GM21447 (cell line): ENCODE measurements at regions not wholly inside any gene's neighbourhood (a gene's known extent, or its start where the extent isn't known, plus 50 kb on each side); places are given as distances from the start of the nearest gene placed in this dataset.
"Not testable (repeated sequence)": the region's sequence is repeated elsewhere in the genome, so short reads cannot be mapped to it uniquely, and the experiment has no call there.

Experiments used
- ATAC-seq: cut with Tn5 transposase; IDR thresholded peaks from one replicate; pipeline ENCODE4 v1.9.1; 2021; ENCODE audit not compliant: unreplicated experiment

- ATAC-seq: no peak
These were observed 196.1 kb upstream of the FLRT2 start for GRCh38 chr14:85333841-85334240.

DNA sequence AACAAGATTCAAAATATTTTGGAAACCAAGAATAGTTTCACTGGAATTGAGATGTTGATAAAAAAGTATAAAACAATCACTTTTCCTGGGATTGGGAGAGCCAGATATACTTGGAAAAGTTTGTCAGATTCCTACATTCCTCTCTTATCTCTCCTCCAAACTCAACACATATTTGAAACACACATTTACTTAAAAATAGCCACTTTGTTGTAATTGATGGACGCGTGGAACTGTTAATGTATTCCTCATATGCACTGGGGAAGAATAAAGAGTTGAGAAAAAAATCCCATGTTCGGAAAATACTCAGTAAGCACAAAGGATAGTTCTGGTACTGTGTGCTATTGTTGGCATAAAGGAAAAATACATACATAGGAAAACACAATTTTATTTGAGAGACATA lies 195.6 kb upstream of the FLRT2 start:
- no peak for ATAC-seq

GRCh38 chr14:85336257-85336656 lies 193.7 kb upstream of the FLRT2 start:
- ATAC-seq: no peak

DNA sequence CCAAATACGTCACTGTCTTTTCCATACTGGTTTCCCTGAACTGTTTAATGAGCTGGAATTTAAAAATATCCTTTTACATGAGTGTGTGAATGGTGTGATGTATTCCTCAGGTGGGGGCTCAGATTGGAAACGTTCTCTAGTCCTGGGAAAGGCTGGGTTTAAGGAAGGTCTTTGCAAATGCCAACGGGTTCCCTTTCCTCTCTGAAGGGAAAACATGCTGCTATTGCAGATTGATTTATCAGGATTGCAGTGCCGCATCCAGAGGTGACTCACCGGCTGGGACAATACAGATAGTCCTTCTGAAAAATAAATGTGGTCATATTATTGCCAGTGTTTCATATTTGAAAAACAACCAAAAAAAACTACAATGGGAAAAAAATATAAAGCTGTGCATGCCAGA lies 193.1 kb upstream of the FLRT2 start:
- ATAC-seq: no peak

DNA sequence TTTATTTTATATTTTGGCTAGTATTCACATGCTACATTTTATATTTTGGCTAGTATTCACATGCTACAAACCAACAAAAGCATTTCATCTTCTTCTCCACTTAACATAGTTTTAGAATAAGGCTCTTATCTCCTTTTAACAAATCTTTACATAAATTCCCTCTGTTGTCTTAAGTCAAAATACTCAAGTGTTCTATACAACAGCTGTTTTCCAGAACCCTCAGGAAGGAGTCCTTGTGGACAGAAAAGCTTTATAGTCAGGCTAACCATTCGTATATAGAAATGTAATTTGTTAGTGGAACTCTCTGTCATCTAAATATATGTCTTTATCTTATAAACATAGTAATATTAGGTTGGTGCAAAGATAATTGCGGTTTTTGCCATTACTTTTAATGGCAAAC lies 191.0 kb upstream of the FLRT2 start:
- no peak for ATAC-seq

DNA sequence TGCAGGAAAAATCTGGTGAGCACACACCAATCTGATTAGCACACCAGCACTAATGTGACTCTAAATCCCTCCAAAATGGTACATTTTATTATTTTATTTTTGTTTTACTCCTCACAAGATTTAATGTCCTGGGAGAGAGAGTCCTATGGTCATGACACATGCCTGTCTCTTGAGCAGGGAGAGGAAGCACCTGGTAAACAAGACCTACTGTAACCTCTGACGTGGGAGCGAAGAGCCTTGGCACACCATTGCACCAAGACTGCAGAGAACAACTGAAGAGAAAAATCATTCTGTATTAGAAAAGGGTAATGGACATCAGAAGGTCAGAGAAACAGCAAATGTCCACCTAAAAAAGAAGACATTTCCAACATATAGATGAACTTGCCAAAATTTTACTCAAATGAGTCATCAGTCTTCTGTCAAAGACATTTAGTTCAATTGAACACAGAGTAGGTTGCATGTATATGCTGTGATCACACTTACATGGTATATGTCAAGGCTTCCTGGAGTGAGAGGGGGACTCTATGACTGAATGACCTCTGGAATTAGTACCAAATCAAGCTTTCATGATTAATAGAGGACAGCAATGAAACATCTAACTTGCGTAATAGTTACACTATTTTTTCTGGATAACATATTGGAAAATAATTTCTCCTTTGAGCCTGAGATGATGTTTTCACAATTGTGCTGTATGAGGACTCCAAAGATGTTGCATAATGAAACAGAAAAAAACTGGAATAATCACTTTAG lies 186.9 kb upstream of the FLRT2 start:
- ATAC-seq: no peak

GRCh38 chr14:85344171-85344570 lies 185.8 kb upstream of the FLRT2 start:
- no peak for ATAC-seq

DNA sequence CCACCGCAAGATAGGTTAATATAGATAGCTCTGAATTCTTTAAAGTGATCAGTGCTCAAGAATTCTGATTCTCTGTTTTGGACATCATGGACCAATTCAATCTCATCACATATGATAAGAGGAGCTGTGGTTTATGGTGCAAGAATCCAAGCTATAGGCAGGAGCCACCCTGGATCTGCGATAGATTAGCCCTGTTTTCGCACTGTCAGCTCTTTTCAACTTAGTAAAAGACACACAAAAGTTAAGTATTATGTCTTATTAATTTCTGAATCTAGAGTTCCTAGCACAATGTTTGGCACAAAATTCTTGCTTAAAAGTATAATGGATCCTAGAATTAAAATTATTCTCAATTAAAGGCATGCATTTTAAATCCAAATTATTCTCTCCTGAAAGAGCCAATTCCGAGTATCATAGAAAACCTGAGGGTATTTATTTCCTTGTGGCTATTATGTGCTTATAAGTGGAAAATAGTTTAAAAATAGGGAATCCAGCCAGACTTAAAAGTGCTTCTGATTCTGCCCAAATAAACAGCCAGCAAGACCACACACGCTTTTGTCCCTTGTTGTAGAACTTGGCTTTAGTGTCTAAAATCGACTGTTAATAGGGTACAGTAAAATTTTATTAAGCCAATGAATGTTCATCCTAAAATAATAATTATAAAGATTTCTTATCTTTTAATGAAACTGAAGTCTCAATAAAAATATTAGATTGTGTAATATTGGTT lies 184.9 kb upstream of the FLRT2 start:
- no peak for ATAC-seq

DNA sequence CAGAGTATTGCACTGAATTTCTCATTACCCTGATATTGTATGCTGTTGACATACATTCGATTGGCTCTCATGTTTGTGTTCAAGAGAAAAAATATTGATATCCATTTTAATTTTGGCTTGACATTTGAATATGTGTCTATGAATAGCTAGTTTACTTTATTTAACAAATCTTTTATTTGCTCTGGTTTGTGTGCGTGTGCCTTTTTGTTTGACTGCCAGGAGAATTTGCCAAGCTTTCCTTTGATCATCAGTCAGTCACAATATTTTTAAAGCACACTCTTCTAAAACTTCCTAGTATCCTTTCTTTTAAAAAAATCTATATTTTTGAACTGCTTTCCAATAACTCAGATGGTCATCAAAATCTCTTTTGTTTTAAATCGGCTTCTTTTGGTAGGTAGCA lies 179.3 kb upstream of the FLRT2 start:
- ATAC-seq: no peak

GRCh38 chr14:85352588-85352987 lies 177.4 kb upstream of the FLRT2 start:
- ATAC-seq: not testable (repeated sequence)

DNA sequence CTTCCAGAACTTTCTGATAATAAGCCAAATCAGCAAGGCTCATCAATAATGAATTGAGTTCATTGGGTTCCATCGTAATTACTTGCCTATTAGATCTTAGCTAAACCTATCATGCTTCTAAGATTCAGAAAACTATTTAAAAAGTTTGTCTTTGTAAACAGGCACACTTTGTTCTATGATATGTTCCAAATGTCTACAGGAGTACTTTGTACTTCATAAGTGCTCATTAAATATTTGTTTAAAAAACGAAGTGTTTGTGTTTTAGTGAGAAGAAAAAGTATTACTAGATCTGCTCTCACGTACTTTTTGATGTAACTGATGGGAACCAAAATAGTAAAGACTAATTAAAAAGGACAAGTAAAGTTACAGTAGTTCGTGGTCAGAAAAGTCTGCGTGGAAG lies 172.8 kb upstream of the FLRT2 start:
- ATAC-seq: no peak

DNA sequence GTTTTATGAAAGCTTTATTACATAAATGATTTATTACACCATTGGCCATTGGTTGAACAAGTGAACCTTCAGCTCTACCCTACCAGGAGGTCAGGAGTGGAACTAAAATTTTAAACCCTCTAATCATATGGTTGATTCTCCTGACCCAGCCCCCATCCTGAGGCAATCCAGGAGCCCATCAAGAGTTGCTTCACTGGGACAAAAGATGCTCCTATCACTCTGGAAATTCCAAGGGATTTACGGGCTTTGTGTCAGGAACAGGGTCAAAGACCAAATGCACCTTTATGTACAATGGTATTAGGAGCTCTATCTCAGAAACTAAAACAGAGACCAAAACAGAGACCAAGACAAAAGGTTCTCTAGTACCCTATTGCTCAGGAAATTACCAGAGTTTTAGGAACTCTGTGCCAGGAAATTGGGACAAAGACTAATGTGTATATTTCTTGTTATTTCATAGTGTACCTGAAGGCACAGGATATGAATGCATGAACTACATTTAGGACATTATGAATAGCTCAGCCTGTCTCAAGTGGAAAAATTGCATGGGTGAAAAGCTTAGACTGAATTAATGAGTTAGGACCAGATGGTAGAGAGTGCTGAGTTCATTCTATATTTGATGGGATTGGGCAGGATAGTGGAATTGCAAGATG lies 171.7 kb upstream of the FLRT2 start:
- no peak for ATAC-seq

GRCh38 chr14:85359505-85359904 lies 170.4 kb upstream of the FLRT2 start:
- ATAC-seq: no peak

DNA sequence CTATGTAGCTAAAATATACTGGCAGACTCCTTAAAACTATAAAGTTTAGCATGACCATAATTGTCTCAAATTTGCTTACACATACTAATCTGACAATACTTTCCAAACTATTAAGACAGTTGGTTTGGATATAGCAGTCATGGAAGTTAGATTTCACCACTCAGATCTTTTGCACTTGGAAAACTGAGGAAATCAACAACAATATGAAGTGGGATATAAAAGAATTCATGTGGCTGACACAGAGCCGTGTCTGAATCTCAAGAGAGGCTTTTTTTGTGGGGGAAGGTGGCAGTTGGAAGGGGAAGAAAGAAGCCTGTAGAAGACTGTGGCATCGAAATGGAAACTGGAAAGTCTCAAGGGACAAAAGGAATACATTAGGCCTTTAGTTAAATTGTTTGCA lies 166.6 kb upstream of the FLRT2 start:
- ATAC-seq: no peak

- no peak for ATAC-seq
These were observed 163.7 kb upstream of the FLRT2 start for GRCh38 chr14:85366226-85366625.

GRCh38 chr14:85380881-85381280 lies 149.1 kb upstream of the FLRT2 start:
- ATAC-seq: no peak

DNA sequence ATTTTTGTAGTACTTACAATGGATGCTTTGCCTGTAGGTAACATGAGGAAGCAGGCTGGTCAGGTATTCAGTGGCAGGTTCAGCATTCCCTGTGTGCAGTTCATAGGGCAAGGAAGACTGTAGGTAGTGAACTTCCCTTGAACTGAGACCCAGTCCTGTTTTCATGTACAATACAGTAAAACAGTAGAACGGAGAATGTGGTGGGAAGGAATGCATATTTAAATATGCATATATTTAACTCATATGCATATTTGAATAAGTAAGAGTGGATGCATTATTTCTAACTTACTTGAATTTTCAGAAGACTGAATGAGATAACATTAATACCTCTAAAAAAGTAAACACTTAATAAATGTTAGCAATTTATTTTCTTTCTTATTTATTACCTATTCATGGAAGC lies 147.6 kb upstream of the FLRT2 start:
- ATAC-seq: no peak

DNA sequence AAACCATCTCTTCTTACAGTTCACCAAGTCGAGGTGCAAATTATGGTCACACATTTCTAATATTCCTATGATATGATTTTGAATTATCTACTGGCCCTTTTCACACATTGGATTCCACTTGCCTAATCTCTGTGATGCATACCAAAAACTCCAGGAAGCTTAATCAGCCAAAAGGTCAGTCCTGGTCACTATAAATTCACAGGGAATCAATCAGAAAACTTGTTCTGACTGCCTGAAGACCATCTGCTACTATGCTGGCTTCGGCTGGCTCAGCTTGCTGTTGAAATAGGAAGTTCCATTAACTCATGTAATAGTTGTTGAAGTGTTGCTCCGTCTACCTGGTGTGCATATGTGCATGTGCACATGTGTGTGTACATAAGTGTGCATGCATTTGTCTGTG lies 142.8 kb upstream of the FLRT2 start:
- no peak for ATAC-seq

DNA sequence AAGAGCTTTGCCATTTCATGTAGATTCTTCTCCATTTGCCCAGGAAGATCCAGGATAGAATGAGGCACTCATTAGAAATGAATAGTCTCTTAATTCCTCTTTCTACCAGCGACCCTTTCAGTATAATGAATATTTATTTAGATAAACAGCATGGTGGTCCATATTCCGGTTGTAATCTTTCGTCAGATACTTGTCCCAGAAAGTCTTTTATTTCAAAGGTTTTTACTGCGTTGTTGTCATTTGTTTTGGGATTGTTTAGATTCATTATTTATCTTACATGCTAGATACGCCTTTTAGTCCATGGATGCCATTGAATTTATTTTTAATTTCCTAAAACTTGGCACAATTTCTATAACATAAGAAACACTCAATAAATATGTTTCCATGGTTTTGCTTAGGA lies 139.7 kb upstream of the FLRT2 start:
- no peak for ATAC-seq

GRCh38 chr14:85391455-85391854 lies 138.5 kb upstream of the FLRT2 start:
- ATAC-seq: no peak

- ATAC-seq: no peak
These were observed 138.1 kb upstream of the FLRT2 start for GRCh38 chr14:85391892-85392291.

DNA sequence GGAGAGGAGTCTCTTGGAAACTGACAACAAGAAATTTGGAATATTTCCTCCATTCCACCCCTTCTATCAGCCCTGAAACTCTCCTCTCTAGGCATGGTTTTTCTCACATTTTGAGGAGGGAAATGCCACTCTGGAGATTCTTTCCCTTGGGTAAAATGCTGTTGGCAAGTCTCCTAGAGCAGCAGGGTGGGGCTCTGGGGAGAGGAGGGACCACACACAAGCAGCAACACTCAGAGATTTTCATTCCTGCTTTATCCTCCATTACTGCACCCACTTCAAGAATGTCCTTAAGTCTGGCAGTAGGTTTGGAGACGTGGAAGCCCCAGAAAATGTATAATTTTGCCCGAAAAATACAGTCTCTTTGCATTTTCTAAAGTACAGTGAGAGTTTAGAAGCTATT lies 130.8 kb upstream of the FLRT2 start:
- ATAC-seq: no peak
